Activated CD8-positive, alpha-beta memory T cell treated with anti-CD3 and anti-CD28 coated beads for 36 hours (primary cell): ENCODE measurements at regions not wholly inside any gene's neighbourhood (a gene's known extent, or its start where the extent isn't known, plus 50 kb on each side); places are given as distances from the start of the nearest gene placed in this dataset.
"Not testable (repeated sequence)": the region's sequence is repeated elsewhere in the genome, so short reads cannot be mapped to it uniquely, and the experiment has no call there.

Source experiments
- CTCF ChIA-PET: fragments of 350-600 bp; sonication (Branson Sonifier 250); formaldehyde crosslinking; loops from one replicate; lab custom pipeline; 2021; ENCODE audit warnings: antibody characterized with exemption; lab: Charles Lee
- POLR2A ChIA-PET: fragments of 350-600 bp; sonication (Branson Sonifier 250); formaldehyde crosslinking; loops from one replicate; lab custom pipeline; 2021; ENCODE audit warnings: antibody characterized with exemption; lab: Charles Lee

DNA sequence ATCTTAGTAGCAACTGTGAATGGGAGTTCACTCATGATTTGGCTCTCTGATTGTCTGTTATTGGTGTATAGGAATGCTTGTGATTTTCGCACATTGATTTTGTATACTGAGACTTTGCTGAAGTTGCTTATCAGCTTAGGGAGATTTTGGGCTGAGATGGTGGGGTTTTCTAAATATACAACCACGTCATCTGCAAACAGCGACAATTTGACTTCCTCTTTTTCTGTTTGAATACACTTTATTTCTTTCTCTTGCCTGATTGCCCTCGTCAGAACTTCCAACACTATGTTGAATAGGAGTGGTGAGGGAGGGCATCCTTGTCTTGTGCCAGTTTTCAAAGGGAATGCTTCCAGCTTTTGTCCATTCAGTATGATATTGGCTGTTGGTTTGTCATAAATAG, 1883.1 kb upstream of the TENM3 start:
- POLR2A ChIA-PET, CTCF ChIA-PET: not testable (repeated sequence)

DNA sequence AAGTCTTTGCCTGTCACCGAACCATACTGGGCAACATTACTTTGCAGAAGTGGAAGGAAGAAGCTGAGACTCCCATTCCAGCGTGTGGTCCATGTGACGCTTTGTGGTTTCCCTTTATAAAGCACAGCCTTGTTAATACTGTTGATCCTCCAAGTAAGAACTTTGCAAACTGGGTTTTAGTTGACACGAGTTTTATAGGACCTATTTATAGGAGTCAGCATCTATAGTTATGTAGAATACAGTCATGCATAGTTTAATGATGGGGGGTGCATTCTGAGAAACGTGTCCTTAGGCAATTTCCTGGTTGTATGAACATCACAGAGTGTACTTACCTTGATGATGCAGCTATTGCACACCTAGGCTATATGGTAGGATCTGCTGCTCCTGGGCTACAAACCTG, 1879.4 kb upstream of the TENM3 start:
- CTCF ChIA-PET: no interaction called here
- POLR2A ChIA-PET: no interaction called here

DNA sequence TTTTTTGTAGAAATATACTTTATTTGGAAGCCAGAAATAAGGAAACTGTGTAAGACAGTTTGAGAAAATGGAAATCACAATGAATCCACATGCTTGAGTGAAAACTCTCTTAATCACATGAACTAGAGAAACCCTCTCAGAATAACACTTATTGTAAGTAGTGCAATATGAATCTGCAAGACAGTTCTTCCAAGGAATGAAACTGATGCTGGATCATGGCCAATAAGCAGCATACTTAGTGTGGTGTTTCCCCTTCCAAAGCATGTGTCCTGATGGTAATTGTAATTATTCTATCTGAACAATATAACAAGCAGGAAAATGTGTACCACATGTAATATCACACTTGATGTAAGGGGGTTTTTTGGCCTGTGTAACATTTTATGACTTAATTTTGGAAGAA, 1870.5 kb upstream of the TENM3 start:
- ChIA-PET POLR2A (no interaction called here), CTCF (no interaction called here)

DNA sequence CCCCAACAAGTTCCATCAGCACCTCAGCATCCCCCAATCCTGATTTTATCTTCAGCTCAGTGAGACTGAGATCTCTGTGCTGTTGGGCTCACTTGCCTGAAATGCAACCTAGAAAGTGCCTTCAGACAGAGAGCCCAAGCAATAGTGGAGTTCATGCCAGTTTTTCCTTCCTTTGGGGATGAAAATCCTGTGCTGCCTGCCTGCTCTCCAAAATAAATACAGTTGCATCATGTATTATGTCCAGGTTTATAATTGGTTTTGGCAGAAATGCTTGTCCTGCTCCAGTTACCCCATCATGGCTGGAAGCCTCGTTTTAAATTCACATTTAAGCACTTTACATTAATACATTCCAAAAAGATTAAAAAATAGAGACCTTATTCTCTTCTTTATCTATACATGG, 1865.5 kb upstream of the TENM3 start:
- CTCF ChIA-PET: no interaction called here
- POLR2A ChIA-PET: no interaction called here

DNA sequence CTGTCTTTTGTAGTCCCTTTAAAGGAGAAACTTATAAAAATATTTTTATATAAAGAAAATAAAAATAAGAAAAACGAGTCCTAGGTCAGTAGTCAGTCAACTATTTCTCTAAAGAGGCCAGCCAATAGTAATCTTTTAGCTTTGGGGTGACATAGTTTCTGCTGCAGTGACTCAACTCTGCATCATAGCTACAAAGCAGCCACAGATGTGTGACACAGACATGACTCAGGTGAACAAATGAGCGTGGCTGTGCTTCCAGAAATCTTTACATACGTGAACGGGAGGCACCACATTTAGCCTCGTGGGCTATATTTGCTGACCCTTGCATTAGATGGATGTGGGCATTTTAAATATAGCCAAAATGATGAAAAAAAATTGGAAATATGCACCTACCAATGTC, 1862.5 kb upstream of the TENM3 start:
- ChIA-PET CTCF (no interaction called here), POLR2A (no interaction called here)

DNA sequence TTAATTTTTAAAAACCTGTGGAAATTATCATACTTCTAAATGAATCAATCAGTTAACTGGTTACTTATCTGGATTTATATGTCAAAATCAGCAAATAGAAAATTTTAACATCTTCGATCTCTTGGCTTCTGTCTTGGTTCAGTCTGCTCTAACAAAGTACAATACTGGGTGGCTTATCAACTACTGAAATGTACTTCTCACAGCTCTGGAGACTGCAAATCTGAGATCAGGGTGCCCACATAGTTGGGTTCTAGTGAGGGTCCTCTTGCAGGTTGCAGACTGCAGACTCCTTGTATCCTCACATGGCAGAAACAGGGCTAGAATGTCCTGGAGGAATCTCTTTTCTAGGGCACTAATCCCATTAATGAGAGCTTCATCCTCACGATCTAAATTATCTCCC, 1851.6 kb upstream of the TENM3 start:
- ChIA-PET CTCF (no interaction called here), POLR2A (no interaction called here)

DNA sequence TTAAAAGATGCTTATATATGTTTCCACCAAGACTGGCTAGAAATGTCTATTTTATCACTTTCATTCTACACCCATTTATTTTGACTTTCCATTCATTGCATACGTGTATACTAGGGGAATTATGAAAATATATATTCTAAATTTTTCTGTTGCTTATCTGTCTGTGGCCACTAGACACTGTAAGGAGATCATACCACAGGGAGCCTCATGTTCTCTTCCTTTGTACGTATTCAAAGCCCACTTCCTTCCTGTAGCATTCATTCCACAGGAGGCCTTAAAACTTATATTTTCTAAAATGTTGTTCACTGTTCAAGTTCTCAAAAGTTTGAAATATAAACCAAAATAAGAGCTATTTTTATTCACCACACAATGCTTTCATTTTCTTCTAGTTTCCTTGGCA, 1848.9 kb upstream of the TENM3 start:
- POLR2A ChIA-PET: no interaction called here
- CTCF ChIA-PET: no interaction called here

DNA sequence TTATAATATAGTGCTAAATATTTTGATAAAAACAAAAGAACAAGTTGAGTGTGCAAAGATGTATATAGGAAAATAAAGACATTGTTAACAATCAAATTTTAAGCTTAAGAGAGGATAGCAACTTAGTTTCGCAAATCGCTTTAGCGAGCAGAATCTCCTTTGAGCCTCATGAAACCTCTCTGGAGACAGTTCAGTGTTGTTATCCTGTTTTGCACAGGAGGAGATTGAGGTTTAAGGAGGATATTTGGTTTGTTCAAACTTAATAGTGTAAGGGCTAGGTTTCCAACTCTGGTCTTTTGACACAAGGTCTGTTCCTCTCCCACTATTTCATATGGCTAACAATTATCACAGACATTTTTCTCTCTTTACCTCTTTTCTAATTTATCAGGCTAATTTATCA, 1848.5 kb upstream of the TENM3 start:
- ChIA-PET POLR2A (no interaction called here), CTCF (no interaction called here)

DNA sequence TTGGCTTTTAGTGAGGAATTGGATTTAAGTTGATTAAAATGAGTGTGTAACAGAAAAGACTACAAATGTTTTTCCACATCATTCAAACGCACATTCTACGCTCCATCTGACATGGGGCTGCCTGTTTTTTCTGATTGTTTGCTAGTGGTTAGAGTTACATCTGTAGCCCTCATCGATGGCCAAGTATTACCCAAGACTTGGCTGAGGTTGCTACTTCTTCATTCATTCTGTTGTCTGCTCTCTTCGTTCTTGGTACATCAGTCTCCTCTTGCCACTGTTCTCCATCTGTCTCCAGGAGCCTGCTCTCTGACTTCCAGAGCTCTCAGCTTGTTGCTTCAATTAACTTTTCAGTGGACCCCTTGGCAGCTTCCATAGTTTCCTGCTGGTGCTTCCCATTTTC, 1844.6 kb upstream of the TENM3 start:
- POLR2A ChIA-PET: no interaction called here
- CTCF ChIA-PET: no interaction called here

DNA sequence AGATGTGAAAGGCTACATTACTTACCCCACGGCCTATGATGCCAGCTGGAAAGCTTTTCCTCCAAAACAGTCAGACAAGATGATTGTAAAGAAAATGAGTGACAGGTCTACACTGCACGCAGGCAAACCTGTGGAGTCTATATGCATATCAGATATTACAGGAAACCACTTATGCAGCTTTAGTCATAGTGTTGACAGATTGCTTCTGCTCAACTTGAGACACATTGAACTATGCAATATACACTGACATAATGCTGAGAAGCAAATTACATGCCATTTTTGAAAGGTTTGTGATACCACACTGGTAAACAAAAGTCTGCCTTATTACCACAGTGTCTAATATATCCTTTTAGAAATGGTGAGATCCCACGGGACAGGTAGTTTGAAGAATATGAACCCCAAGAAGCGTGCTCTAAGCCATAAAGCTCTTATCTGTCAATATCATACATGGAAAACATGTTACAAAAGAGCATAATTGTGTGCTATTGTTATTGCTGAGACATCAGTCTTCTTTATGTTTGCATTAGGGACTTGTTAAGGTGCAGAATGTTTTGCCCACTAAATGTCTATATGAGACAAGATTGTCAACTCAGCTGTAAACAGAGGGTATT, 1835.8 kb upstream of the TENM3 start:
- ChIA-PET CTCF (no interaction called here), POLR2A (no interaction called here)

DNA sequence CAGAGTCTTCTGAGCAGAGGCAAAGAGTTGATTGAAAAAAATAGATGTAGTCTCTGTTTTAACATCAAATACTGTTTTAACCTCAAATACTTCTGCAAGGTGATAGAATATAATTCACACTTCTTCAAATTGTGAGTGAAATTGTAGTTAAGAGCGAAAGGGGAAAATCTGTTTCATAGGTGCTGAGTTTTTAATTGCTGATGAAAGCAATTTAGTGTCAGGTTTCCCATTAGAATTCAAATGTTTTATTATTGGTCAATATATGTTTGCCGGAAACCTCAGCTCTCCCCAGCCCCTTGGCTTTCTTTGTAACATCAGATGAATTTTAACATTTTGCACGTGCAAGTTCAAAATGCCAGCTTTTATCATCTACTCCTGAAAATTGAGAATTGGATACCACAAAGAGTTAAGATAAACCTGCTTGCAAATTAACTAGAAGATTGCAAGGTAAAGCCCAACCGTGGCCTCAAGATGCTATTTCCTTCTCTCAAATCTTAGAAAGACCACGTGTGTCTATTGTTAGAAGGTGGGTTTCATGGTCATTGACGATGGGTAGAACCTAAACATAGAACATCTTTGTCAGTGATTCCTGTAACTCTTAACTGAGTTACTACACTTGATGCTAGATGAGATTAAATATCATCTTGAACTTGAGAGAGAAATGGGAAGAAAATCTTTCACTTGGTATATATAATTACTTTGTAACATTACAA, 1824.2 kb upstream of the TENM3 start:
- ChIA-PET CTCF (no interaction called here), POLR2A (no interaction called here)

DNA sequence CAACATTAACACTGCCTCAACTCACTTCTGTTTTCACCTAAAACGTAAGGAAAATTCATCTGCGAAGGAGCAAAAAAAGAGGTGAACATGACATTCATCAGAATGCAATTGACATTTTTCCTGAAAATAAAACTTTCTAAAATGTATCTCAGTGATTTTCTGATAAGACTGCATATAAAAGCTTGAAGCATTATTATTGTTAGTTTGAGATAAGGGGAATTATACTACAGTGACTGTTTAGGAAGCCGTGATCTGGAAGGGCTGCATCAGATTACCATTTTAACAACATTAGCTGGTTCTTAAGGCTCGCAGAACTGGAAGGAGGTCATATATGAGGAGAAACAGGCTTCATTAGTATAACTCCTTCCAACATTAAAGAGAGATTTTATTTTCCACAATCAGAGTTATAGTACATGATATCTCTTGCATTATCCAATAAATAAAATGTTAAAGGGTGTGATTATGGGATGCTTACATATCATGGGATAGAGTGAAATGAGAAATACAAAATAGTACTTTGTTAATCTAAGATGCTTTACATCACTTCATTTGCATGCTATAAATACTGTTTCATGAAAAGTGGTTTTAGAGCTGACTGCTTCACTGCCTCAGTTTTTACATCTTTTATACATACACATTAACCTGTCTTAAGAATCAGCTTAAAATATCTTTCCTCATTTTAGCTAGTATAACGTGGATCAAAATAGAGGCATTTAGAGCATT, 1820.1 kb upstream of the TENM3 start:
- CTCF ChIA-PET: no interaction called here
- POLR2A ChIA-PET: no interaction called here

DNA sequence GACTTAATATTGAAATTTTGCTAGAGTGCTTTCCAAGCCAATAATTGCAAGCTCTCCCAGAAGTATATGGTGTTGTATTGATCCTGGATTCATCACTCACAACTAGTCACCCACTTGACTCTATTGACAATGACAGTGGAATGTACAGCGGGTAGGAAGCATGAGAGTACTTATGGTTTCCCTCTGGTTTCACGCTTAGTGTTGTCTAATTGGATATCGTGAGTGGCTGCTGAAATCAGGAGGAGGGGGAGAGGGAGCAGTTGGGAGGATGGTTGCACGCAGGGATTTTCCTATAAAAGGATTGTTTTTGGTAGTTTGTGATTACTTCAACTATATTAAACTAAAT, 1819.5 kb upstream of the TENM3 start:
- ChIA-PET POLR2A (no interaction called here), CTCF (no interaction called here)

DNA sequence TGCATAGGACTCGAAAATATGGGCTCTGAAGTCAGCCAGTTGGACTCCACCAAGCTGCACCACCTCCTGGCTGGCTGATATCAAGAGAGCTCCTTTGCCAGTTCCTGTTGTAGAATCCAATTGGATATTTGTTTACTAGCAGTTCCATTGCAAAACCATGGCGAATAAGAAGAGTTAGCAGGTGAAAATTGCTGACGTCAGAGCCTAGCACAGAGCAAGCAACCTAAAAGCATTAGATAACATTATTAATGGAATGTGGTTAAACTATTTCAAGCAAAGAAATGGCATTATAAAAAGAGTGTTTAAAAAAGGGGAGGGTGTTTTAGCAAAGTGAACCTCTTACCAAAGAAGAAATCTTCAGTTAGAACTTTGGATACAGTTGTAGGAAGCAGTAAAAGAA, 1816.3 kb upstream of the TENM3 start:
- POLR2A ChIA-PET: no interaction called here
- CTCF ChIA-PET: no interaction called here

DNA sequence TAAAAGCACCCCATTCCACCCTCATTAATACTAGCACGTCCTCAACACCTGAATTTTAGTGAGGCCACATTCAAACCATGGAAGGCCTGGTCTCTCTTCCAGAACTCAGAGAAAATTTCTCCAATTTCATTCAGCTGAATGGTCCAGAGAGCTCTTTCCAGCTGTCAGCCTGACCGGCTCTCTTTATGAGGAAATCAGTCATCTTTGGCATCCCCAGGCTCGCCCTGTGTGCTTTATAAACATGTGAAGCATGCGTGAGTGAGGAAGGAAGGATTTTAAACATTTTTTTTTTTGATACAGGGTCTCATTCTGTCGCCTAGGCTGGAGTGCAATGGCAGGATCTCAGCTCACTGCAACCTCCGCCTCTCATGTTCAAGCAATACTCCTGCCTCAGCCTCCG, 1812.9 kb upstream of the TENM3 start:
- ChIA-PET CTCF (no interaction called here), POLR2A (no interaction called here)

DNA sequence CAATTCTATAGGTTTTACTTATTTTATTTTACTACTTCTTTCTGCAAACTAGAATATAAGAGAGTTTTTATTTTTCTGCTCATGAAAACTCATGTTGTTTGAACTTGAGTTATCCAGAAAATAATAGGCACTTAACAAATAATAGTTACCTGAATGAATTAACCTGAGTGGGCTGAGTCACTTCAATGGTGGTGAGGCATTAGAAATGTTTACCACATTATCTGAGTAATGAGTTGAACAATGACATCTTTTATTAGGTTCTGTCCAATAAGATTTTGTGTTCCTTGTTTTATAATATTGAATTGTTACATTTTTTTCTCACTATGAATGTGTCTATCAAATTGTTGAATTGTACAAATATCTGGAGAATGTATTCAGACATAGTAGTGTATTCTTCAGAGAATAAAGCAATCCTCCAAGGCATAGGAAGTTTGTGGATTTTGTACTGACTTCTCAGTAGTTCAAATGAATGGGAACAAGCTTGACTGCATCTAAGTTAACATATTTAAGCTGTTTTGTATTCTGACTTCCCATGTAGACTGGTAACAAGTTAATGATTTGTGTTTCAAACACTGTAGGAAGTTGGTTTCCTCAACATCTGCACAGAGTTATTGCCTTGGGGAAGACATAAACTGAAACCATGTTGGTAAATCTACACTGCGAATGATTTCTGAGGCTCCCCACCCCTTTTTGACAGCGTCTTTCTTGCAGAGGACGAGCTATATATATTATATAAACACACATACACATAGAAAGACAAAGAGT, 1808.9 kb upstream of the TENM3 start:
- POLR2A ChIA-PET: no interaction called here
- CTCF ChIA-PET: no interaction called here

DNA sequence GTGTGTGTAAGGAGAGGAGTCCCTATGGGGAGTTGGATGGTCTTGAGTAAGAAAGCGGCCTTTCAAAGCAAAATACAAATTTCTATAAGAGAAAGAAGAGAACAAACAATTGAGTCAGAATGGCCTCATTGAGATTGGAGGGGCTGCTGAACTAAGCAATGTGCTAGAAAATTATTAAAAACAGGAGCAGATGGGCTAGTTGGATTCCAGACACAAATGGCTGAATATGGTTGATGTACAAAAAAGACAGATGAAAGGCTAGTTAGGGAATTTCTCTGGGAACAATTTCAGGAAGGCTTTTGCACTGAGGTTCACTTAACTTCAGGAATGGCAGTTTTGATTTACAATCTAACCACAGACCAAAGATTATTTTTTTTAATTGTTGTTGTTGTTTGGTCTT, 1806.8 kb upstream of the TENM3 start:
- ChIA-PET CTCF (no interaction called here), POLR2A (no interaction called here)

DNA sequence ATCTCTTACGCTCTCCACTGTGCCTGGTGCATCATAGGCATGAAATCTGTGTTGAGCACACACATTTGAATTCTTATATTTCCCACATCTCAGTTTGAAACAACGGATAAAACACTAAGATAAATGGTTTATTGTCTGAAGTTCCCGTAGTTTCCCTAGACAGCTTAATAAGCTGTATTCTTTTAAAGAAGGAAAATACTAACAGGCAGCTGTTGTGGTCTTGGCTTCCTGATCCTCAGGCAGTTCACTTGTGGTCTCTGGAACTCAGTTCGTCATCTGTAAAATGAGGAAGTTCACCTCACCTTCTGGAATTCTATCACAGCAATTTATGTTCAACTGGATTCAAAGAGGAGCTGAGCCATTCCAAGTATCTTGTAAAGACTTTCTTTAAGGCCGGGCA, 1805.6 kb upstream of the TENM3 start:
- ChIA-PET CTCF (no interaction called here), POLR2A (no interaction called here)

DNA sequence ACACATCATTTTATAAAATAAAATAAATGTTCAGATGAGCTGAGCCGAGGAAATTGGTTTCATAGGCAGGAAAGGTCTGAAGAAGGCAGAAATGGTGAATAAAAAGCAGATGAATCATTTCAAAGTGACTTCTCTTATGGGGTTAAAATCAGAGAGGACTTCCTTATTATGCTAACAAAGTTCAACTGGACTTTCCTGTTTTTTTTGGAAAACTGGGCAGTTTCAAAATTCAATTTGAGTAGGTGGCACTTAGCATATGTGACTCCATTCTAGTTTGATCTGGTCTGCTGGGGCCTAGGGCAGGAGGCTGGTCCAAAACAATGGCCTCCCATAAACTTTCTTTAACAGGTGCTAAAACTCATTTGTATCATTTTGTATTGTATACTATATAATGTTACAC, 1794.9 kb upstream of the TENM3 start:
- ChIA-PET POLR2A (no interaction called here), CTCF (no interaction called here)

DNA sequence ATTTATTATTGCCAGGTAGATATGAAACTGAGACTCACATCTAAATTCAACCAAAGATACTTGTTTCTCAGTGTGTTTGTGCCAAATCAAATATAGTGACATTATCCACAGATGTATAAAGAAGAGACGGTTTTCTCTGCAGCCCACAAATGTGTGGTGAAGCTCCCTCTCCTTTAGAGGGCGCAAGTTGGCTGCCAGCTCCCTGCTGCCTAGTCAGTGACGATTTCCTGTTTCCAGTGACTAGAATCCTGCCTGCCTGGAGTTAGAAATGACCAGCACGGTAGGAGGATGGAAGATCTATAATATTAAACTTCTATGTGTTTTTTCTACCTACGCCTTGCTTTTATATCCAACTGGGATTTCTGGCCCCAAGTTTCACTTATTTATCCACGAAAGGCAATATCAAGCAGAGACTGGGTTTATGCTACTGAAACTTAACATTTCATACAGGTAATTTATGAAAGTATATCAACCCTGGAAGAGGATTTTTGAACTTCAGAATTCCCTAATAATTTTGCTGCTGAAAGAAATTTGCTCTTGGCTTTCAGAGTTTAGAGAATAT, 1793.7 kb upstream of the TENM3 start:
- POLR2A ChIA-PET: no interaction called here
- CTCF ChIA-PET: no interaction called here
